ENCODE measurements at regions not wholly inside any gene's neighbourhood (a gene's known extent, or its start where the extent isn't known, plus 50 kb on each side); places are given as distances from the start of the nearest gene placed in this dataset.

- ChIA-PET POLR2A (no interaction called here), CTCF (no interaction called here)
- TF ChIP-seq ZNF529 (tag by site-specific recombination; IDR thresholded peaks at IDR 0.05; ENCODE audit: insufficient replicate concordance) (no peak), ZNF837 (tag by site-specific recombination; IDR thresholded peaks at IDR 0.05) (no peak), ZNF2 (tag by site-specific recombination; IDR thresholded peaks at IDR 0.05) (no peak), ZNF132 (tag by site-specific recombination; IDR thresholded peaks at IDR 0.05; ENCODE audit: borderline replicate concordance) (no peak), GLI2 (tag by site-specific recombination; IDR thresholded peaks at IDR 0.05; ENCODE audit: borderline replicate concordance, low read depth) (no peak), ZNF791 (tag by site-specific recombination; IDR thresholded peaks at IDR 0.05) (no peak), HOXC10 (CRISPR knock-in tag; IDR thresholded peaks at IDR 0.05) (no peak)
- Histone ChIP-seq H3K36me3 (ENCODE audit: control insufficient read depth in 2 of 2, insufficient read depth in 1 of 2, low read length in 2 of 2) (no peaks in the 10 kb centered on the region), H3K9me3 (ENCODE audit: control insufficient read depth, insufficient read depth, low read depth, low read length) (no peaks in the 10 kb centered on the region), H3K27ac (ENCODE audit: extremely low read depth, low read depth, low read length) (no peak overlapping the region), H3K4me3 (ENCODE audit: low read depth, low read length) (no peak overlapping the region), H3K4me1 (ENCODE audit: control insufficient read depth, insufficient read depth, low read length) (no peaks in the 10 kb centered on the region)
These were observed 645.9 kb downstream of the OTOL1 start for GRCh38 chr3:162142511-162142910.

- POLR2A ChIA-PET = no interaction called here
- Histone ChIP-seq H3K4me1 (ENCODE audit: control insufficient read depth, insufficient read depth, low read length) (no peaks in the 10 kb centered on the region), H3K4me3 (ENCODE audit: low read depth, low read length) (no peak overlapping the region), H3K27ac (ENCODE audit: extremely low read depth, low read depth, low read length) (no peak overlapping the region), H3K36me3 (ENCODE audit: control insufficient read depth in 2 of 2, insufficient read depth in 1 of 2, low read length in 2 of 2) (no peaks in the 10 kb centered on the region), H3K9me3 (ENCODE audit: control insufficient read depth, insufficient read depth, low read depth, low read length) (no peaks in the 10 kb centered on the region)
- CTCF ChIA-PET = no interaction called here
- no peak for TF ChIP-seq ZNF660 (tag by site-specific recombination; IDR thresholded peaks at IDR 0.05)
These were observed 646.6 kb downstream of the OTOL1 start for GRCh38 chr3:162143180-162143579.

- ChIA-PET POLR2A (no interaction called here), CTCF (interaction anchor here (0.7 kb wide), 1 partner anchor 272 kb away, joined by 3 read pairs; no protein-coding TSS in a partner anchor)
- no peak for TF ChIP-seq ZNF747 (tag by site-specific recombination; IDR thresholded peaks at IDR 0.05)
- TF ChIP-seq ZNF548 (tag by site-specific recombination; IDR thresholded peaks at IDR 0.05) = no peak
- no peak for TF ChIP-seq ZNF18 (tag by site-specific recombination; IDR thresholded peaks at IDR 0.05)
- no peak for TF ChIP-seq ZSCAN30 (tag by site-specific recombination; IDR thresholded peaks at IDR 0.05)
- TF ChIP-seq ZFP69B (tag by site-specific recombination; IDR thresholded peaks at IDR 0.05) = no peak
- TF ChIP-seq ZBTB20 (tag by site-specific recombination; IDR thresholded peaks at IDR 0.05) = no peak
- no peak for TF ChIP-seq ZBTB21 (tag by site-specific recombination; IDR thresholded peaks at IDR 0.05)
- Histone ChIP-seq H3K27ac (ENCODE audit: extremely low read depth, low read depth, low read length) (no peak overlapping the region), H3K9me3 (ENCODE audit: control insufficient read depth, insufficient read depth, low read depth, low read length) (no peaks in the 10 kb centered on the region), H3K36me3 (ENCODE audit: control insufficient read depth in 2 of 2, insufficient read depth in 1 of 2, low read length in 2 of 2) (no peaks in the 10 kb centered on the region), H3K4me1 (ENCODE audit: control insufficient read depth, insufficient read depth, low read length) (no peaks in the 10 kb centered on the region), H3K4me3 (ENCODE audit: low read depth, low read length) (no peak overlapping the region)
These were observed 651.4 kb downstream of the OTOL1 start for GRCh38 chr3:162147996-162148395.

GRCh38 chr3:162150790-162151189, 654.2 kb downstream of the OTOL1 start:
- no peak overlapping the region for H3K27ac ChIP-seq (ENCODE audit: extremely low read depth, low read depth, low read length)
- H3K9me3 ChIP-seq (ENCODE audit: control insufficient read depth, insufficient read depth, low read depth, low read length) = no peaks in the 10 kb centered on the region
- no peak overlapping the region for H3K4me3 ChIP-seq (ENCODE audit: low read depth, low read length)
- POLR2A ChIA-PET = no interaction called here
- no peaks in the 10 kb centered on the region for H3K36me3 ChIP-seq (ENCODE audit: control insufficient read depth in 2 of 2, insufficient read depth in 1 of 2, low read length in 2 of 2)
- TF ChIP-seq ZNF548 (tag by site-specific recombination; IDR thresholded peaks at IDR 0.05) (no peak), GFI1B (tag by site-specific recombination; IDR thresholded peaks at IDR 0.05) (no peak), RBAK (tag by site-specific recombination; IDR thresholded peaks at IDR 0.05) (no peak), ZNF791 (tag by site-specific recombination; IDR thresholded peaks at IDR 0.05) (no peak)
- CTCF ChIA-PET = no interaction called here
- no peaks in the 10 kb centered on the region for H3K4me1 ChIP-seq (ENCODE audit: control insufficient read depth, insufficient read depth, low read length)
